GM23338 (cell line): ENCODE measurements at regions not wholly inside any gene's neighbourhood (a gene's known extent, or its start where the extent isn't known, plus 50 kb on each side); places are given as distances from the start of the nearest gene placed in this dataset.

Experiments
- ATAC-seq: fragments of 200-7000 bp; cut with Tn5 transposase; 3 replicates; pipeline ENCODE4 v1.9.1; 2020
- DNase-seq: peaks from one replicate; pipeline ENCODE4 v3.0.0-alpha.2; 2015; ENCODE audit warnings: low spot score
- H2AFZ ChIP-seq: fragments of 200-600 bp; sonication (generic); 2 replicates; pipeline ENCODE4 v1.8.0; 2016; ENCODE audit warnings: antibody characterized with exemption, mild to moderate bottlenecking, moderate library complexity
- H3F3A ChIP-seq: fragments of 200-600 bp; sonication (generic); replicated peaks from 2 replicates; pipeline ENCODE4 v1.8.0; 2017; ENCODE audit warnings: antibody characterized with exemption, mixed run types, low read depth
- H3K27ac ChIP-seq: fragments of 200-600 bp; sonication (generic); 2 replicates; pipeline ENCODE4 v1.6.1; 2016; ENCODE audit warnings: low read depth
- H3K27me3 ChIP-seq: fragments of 200-600 bp; sonication (generic); 2 replicates; pipeline ENCODE4 v1.8.0; 2016; ENCODE audit warnings: mild to moderate bottlenecking, mixed run types, moderate library complexity; ENCODE audit not compliant: insufficient read depth
- H3K36me3 ChIP-seq: fragments of 200-600 bp; sonication (generic); 2 replicates; pipeline ENCODE4 v1.8.0; 2016; ENCODE audit warnings: mild to moderate bottlenecking; ENCODE audit not compliant: insufficient read depth
- H3K4me1 ChIP-seq: fragments of 200-600 bp; sonication (generic); 2 replicates; pipeline ENCODE4 v1.8.0; 2016; ENCODE audit warnings: mild to moderate bottlenecking, moderate library complexity; ENCODE audit not compliant: insufficient read depth
- H3K4me2 ChIP-seq: fragments of 200-600 bp; sonication (generic); 2 replicates; pipeline ENCODE4 v1.7.1; 2017; ENCODE audit warnings: mixed run types
- H3K4me3 ChIP-seq: fragments of 200-600 bp; sonication (generic); 2 replicates; pipeline ENCODE4 v1.6.1; 2016; ENCODE audit warnings: mixed run types
- H3K79me2 ChIP-seq: fragments of 200-600 bp; sonication (generic); replicated peaks from 2 replicates; pipeline ENCODE4 v1.8.0; 2017; ENCODE audit warnings: mild to moderate bottlenecking; ENCODE audit not compliant: insufficient read depth
- H3K9me2 ChIP-seq: fragments of 200-600 bp; sonication (generic); 2 replicates; pipeline ENCODE4 v1.8.0; 2017; ENCODE audit not compliant: insufficient read depth
- H4K20me1 ChIP-seq: fragments of 200-600 bp; sonication (generic); replicated peaks from 2 replicates; pipeline ENCODE4 v1.8.0; 2017; ENCODE audit warnings: mild to moderate bottlenecking; ENCODE audit not compliant: insufficient read depth
- H3K27ac Mint-ChIP-seq: 2 replicates; pipeline ENCODE4 v1.8.0; 2020; ENCODE audit warnings: inconsistent platforms, mild to moderate bottlenecking, moderate library complexity, mixed read lengths
- H3K27me3 Mint-ChIP-seq: 3 replicates; pipeline ENCODE4 v1.8.0; 2022; ENCODE audit warnings: low read depth, mild to moderate bottlenecking, moderate library complexity, mixed read lengths, inconsistent platforms; ENCODE audit not compliant: insufficient read depth, poor library complexity
- H3K36me3 Mint-ChIP-seq: 3 replicates; pipeline ENCODE4 v1.8.0; 2021; ENCODE audit warnings: low read depth, mild to moderate bottlenecking, inconsistent platforms, moderate library complexity, mixed read lengths
- H3K4me1 Mint-ChIP-seq: 3 replicates; pipeline ENCODE4 v1.8.0; 2020; ENCODE audit warnings: mild to moderate bottlenecking, inconsistent platforms, mixed read lengths
- H3K4me3 Mint-ChIP-seq: 3 replicates; pipeline ENCODE4 v1.8.0; 2021; ENCODE audit warnings: moderate library complexity, mild to moderate bottlenecking, inconsistent platforms, mixed read lengths
- H3K9me3 Mint-ChIP-seq: 3 replicates; pipeline ENCODE4 v1.8.0; 2020; ENCODE audit warnings: moderate library complexity, mild to moderate bottlenecking, inconsistent platforms, mixed read lengths
- CREB1 ChIP-seq: fragments of 250-450 bp; sonication (Bioruptor Pico); IDR thresholded peaks from 2 replicates; pipeline ENCODE4 v1.5.0; 2020; ENCODE audit warnings: low read depth, mild to moderate bottlenecking, moderate library complexity
- CTCF ChIP-seq, 2 experiments: fragments of 200-600 bp in 1 of 2; sonication (generic) in 1 of 2; conservative IDR thresholded peaks; 2 replicates each; pipeline versions ENCODE4 v1.5.1 to v1.6.1; 2016 to 2017; ENCODE audit warnings: antibody characterized with exemption in 2 of 2, low read depth in 2 of 2, mild to moderate bottlenecking in 2 of 2, moderate library complexity in 1 of 2
- EZH2 ChIP-seq: fragments of 200-600 bp; sonication (generic); IDR thresholded peaks from one replicate; pipeline ENCODE4 v1.8.0; 2017; ENCODE audit warnings: antibody characterized with exemption, mild to moderate bottlenecking, low read depth; ENCODE audit not compliant: unreplicated experiment
- EZH2phosphoT487 ChIP-seq: fragments of 200-600 bp; sonication (generic); IDR thresholded peaks from one replicate; pipeline ENCODE4 v1.8.1; 2018; ENCODE audit warnings: antibody characterized with exemption; ENCODE audit not compliant: unreplicated experiment
- JUNB ChIP-seq: IDR thresholded peaks from one replicate; pipeline ENCODE4 v1.6.1; 2016; ENCODE audit warnings: antibody characterized with exemption; ENCODE audit not compliant: unreplicated experiment
- NANOG ChIP-seq: IDR thresholded peaks from 2 replicates; pipeline ENCODE4 v1.6.1; 2016; ENCODE audit warnings: antibody characterized with exemption, borderline replicate concordance
- STAT1 ChIP-seq: IDR thresholded peaks from one replicate; pipeline ENCODE4 v1.6.1; 2016; ENCODE audit warnings: antibody characterized with exemption; ENCODE audit not compliant: unreplicated experiment
- TF ChIP-seq, protein P1 (sequence below): IDR thresholded peaks from 2 replicates; pipeline ENCODE4 v1.6.1; 2016; ENCODE audit warnings: antibody characterized with exemption
- TF ChIP-seq, protein P2 (sequence below): fragments of 250-450 bp; sonication (Bioruptor Pico); IDR thresholded peaks from 2 replicates; pipeline ENCODE4 v1.5.0; 2020; ENCODE audit warnings: mild to moderate bottlenecking, moderate library complexity

- TF ChIP-seq, protein P1, sequence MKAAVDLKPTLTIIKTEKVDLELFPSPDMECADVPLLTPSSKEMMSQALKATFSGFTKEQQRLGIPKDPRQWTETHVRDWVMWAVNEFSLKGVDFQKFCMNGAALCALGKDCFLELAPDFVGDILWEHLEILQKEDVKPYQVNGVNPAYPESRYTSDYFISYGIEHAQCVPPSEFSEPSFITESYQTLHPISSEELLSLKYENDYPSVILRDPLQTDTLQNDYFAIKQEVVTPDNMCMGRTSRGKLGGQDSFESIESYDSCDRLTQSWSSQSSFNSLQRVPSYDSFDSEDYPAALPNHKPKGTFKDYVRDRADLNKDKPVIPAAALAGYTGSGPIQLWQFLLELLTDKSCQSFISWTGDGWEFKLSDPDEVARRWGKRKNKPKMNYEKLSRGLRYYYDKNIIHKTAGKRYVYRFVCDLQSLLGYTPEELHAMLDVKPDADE: no peak
- TF ChIP-seq CREB1 (CRISPR knock-in tag) (no peak), EZH2phosphoT487 (no peak), CTCF (conservative IDR thresholded peaks at IDR 0.05; ENCODE audit: low read depth in 2 of 2) (no peak), NANOG (no peak)
Measured at GRCh38 chr4:26000274-26000950, 86.4 kb downstream of the SMIM20 start (continued).

DNA sequence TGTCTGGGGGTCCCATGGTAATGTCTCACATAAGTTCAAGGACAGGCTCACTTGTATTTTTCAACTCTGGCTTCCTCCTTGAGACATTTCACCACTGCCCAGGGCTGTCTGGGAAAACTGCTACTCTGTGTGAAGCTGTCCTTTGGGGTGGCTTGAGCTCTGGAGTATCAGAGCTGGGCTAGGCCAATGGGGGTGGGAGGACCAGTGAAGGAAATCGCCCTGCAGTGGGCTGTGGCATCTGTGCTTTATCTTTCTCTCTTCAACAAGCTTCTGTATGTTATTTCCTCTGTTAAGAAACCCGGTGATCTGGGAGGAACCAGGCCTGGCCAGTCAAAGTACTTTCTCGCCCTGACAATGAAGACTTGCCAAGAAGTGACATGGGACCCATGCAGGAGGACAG is 87.4 kb downstream of the SMIM20 start:
- H3K4me1 Mint-ChIP-seq: peaks cover 4% of the 10 kb centered on the region; the same call in 1 of the 3 replicates
- no peak for TF ChIP-seq EZH2phosphoT487
- TF ChIP-seq EZH2: no peak
- TF ChIP-seq, protein P1: no peak
- H3F3A ChIP-seq: no peaks in the 10 kb centered on the region
- no peaks in the 10 kb centered on the region for H3K4me1 ChIP-seq
- H3K9me3 Mint-ChIP-seq: no peaks in the 10 kb centered on the region
- H3K36me3 ChIP-seq: no peaks in the 10 kb centered on the region
- no peak for DNase-seq
- no peak overlapping the region for H3K27ac ChIP-seq
- no peaks in the 10 kb centered on the region for H4K20me1 ChIP-seq
- ATAC-seq: no peak
- H3K27me3 Mint-ChIP-seq: peaks cover 6% of the 10 kb centered on the region
- H2AFZ ChIP-seq: no peak overlapping the region
- no peak overlapping the region for H3K4me3 ChIP-seq
- H3K9me2 ChIP-seq: no peaks in the 10 kb centered on the region
- H3K79me2 ChIP-seq: no peaks in the 10 kb centered on the region
- H3K27ac Mint-ChIP-seq: no peak overlapping the region
- no peak overlapping the region for H3K4me3 Mint-ChIP-seq
- no peaks in the 10 kb centered on the region for H3K36me3 Mint-ChIP-seq
- no peak overlapping the region for H3K4me2 ChIP-seq
- H3K27me3 ChIP-seq: no peaks in the 10 kb centered on the region

DNA sequence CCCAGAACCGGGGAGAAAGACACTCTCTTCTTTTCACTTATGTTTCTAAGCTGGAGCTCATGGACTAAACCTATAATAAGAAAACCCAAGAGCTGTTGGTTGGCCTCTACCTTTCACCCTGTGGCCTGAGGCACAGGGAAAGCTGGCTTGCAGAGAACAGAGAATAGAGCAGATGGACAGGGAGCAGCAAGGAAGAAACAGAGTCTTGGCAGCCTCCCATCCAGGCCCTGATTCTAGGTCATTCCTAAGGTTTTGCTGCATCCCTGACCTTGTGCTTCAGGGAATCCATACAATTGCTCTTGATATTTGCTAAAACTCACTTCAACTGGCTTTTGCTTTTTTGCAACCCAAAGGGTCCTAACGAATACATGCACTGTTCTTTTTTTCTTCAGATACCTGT is 87.8 kb downstream of the SMIM20 start:
- H3K4me1 ChIP-seq: no peaks in the 10 kb centered on the region
- Mint-ChIP-seq H3K4me1 (peaks cover 4% of the 10 kb centered on the region; the same call in 1 of the 3 replicates), H3K27me3 (peaks cover 6% of the 10 kb centered on the region), H3K4me3 (no peak overlapping the region), H3K36me3 (no peaks in the 10 kb centered on the region), H3K27ac (no peak overlapping the region), H3K9me3 (no peaks in the 10 kb centered on the region)
- H3K4me3 ChIP-seq: no peak overlapping the region
- H3K9me2 ChIP-seq: no peaks in the 10 kb centered on the region
- no peaks in the 10 kb centered on the region for H3K79me2 ChIP-seq
- ATAC-seq: no peak
- H3K4me2 ChIP-seq: no peak overlapping the region
- H2AFZ ChIP-seq: no peak overlapping the region
- no peaks in the 10 kb centered on the region for H4K20me1 ChIP-seq
- no peaks in the 10 kb centered on the region for H3F3A ChIP-seq
- H3K36me3 ChIP-seq: no peaks in the 10 kb centered on the region
- H3K27me3 ChIP-seq: no peaks in the 10 kb centered on the region
- no peak for DNase-seq
- H3K27ac ChIP-seq: no peak overlapping the region
- TF ChIP-seq NANOG (no peak), EZH2phosphoT487 (no peak), JUNB (no peak), STAT1 (no peak)
- TF ChIP-seq, protein P2, sequence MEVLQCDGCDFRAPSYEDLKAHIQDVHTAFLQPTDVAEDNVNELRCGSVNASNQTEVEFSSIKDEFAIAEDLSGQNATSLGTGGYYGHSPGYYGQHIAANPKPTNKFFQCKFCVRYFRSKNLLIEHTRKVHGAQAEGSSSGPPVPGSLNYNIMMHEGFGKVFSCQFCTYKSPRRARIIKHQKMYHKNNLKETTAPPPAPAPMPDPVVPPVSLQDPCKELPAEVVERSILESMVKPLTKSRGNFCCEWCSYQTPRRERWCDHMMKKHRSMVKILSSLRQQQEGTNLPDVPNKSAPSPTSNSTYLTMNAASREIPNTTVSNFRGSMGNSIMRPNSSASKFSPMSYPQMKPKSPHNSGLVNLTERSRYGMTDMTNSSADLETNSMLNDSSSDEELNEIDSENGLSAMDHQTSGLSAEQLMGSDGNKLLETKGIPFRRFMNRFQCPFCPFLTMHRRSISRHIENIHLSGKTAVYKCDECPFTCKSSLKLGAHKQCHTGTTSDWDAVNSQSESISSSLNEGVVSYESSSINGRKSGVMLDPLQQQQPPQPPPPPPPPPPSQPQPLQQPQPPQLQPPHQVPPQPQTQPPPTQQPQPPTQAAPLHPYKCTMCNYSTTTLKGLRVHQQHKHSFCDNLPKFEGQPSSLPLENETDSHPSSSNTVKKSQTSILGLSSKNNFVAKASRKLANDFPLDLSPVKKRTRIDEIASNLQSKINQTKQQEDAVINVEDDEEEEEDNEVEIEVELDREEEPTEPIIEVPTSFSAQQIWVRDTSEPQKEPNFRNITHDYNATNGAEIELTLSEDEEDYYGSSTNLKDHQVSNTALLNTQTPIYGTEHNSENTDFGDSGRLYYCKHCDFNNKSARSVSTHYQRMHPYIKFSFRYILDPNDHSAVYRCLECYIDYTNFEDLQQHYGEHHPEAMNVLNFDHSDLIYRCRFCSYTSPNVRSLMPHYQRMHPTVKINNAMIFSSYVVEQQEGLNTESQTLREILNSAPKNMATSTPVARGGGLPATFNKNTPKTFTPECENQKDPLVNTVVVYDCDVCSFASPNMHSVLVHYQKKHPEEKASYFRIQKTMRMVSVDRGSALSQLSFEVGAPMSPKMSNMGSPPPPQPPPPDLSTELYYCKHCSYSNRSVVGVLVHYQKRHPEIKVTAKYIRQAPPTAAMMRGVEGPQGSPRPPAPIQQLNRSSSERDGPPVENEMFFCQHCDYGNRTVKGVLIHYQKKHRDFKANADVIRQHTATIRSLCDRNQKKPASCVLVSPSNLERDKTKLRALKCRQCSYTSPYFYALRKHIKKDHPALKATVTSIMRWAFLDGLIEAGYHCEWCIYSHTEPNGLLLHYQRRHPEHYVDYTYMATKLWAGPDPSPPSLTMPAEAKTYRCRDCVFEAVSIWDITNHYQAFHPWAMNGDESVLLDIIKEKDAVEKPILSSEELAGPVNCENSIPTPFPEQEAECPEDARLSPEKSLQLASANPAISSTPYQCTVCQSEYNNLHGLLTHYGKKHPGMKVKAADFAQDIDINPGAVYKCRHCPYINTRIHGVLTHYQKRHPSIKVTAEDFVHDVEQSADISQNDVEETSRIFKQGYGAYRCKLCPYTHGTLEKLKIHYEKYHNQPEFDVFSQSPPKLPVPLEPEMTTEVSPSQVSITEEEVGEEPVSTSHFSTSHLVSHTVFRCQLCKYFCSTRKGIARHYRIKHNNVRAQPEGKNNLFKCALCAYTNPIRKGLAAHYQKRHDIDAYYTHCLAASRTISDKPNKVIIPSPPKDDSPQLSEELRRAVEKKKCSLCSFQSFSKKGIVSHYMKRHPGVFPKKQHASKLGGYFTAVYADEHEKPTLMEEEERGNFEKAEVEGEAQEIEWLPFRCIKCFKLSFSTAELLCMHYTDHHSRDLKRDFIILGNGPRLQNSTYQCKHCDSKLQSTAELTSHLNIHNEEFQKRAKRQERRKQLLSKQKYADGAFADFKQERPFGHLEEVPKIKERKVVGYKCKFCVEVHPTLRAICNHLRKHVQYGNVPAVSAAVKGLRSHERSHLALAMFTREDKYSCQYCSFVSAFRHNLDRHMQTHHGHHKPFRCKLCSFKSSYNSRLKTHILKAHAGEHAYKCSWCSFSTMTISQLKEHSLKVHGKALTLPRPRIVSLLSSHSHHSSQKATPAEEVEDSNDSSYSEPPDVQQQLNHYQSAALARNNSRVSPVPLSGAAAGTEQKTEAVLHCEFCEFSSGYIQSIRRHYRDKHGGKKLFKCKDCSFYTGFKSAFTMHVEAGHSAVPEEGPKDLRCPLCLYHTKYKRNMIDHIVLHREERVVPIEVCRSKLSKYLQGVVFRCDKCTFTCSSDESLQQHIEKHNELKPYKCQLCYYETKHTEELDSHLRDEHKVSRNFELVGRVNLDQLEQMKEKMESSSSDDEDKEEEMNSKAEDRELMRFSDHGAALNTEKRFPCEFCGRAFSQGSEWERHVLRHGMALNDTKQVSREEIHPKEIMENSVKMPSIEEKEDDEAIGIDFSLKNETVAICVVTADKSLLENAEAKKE (CRISPR knock-in tag): no peak
